ENCODE measurements at regions not wholly inside any gene's neighbourhood (a gene's known extent, or its start where the extent isn't known, plus 50 kb on each side); places are given as distances from the start of the nearest gene placed in this dataset.

- intact Hi-C loops (cut with micrococcal nuclease): no loop called here
- Histone ChIP-seq H3K36me3 (replicated peaks in 1 of 2; ENCODE audit: control insufficient read depth in 1 of 2, insufficient read depth in 2 of 2, low read length in 2 of 2) (no peaks in the 10 kb centered on the region), H3K4me1 (ENCODE audit: control insufficient read depth in 1 of 2, insufficient read depth in 2 of 2, low read length in 2 of 2) (no peaks in the 10 kb centered on the region), H4K20me1 (ENCODE audit: insufficient read depth, low read length) (no peaks in the 10 kb centered on the region), H3K79me2 (ENCODE audit: insufficient read depth, low read length) (no peaks in the 10 kb centered on the region), H3K4me2 (replicated peaks; ENCODE audit: extremely low read depth, low read length, poor library complexity, severe bottlenecking) (no peak overlapping the region), H3K9ac (ENCODE audit: insufficient read depth, low read length, poor library complexity, severe bottlenecking) (no peak overlapping the region), H3K9me3 (replicated peaks in 1 of 2; ENCODE audit: control insufficient read depth in 1 of 2, insufficient read depth in 1 of 2, low read length in 2 of 2) (peaks cover 6 to 24% of the 10 kb centered on the region in 2 donors), H3K27ac (ENCODE audit: low read depth in 1 of 2, low read length in 2 of 2) (no peak overlapping the region), H3K27me3 (ENCODE audit: control insufficient read depth in 2 of 2, insufficient read depth in 2 of 2, low read length in 2 of 2) (no peaks in the 10 kb centered on the region), H3K4me3 (replicated peaks in 1 of 3; ENCODE audit: low read depth in 2 of 3, low read length in 3 of 3) (no peak overlapping the region), H2AFZ (ENCODE audit: insufficient read depth, low read depth, low read length, poor library complexity, severe bottlenecking) (no peak overlapping the region)
- Mint-ChIP-seq H3K27me3 (ENCODE audit: low read depth in 3 of 3) (no peaks in the 10 kb centered on the region), H3K27ac (no peak overlapping the region), H3K4me1 (no peaks in the 10 kb centered on the region), H3K4me3 (no peak overlapping the region), H3K9me3 (peaks cover 2 to 32% (median 6%) of the 10 kb centered on the region in 7 donors), H3K36me3 (no peaks in the 10 kb centered on the region)
- DNase-seq: no peak
- TF ChIP-seq, protein P1, sequence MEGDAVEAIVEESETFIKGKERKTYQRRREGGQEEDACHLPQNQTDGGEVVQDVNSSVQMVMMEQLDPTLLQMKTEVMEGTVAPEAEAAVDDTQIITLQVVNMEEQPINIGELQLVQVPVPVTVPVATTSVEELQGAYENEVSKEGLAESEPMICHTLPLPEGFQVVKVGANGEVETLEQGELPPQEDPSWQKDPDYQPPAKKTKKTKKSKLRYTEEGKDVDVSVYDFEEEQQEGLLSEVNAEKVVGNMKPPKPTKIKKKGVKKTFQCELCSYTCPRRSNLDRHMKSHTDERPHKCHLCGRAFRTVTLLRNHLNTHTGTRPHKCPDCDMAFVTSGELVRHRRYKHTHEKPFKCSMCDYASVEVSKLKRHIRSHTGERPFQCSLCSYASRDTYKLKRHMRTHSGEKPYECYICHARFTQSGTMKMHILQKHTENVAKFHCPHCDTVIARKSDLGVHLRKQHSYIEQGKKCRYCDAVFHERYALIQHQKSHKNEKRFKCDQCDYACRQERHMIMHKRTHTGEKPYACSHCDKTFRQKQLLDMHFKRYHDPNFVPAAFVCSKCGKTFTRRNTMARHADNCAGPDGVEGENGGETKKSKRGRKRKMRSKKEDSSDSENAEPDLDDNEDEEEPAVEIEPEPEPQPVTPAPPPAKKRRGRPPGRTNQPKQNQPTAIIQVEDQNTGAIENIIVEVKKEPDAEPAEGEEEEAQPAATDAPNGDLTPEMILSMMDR (IDR thresholded peaks at IDR 0.05): no peak
- WGBS (ENCODE audit: insufficient coverage): 60% methylated on average over 1 of the region's 3 CpGs
Observed at GRCh38 chr1:242761556-242761955, 237.1 kb upstream of the PLD5 start.

DNA sequence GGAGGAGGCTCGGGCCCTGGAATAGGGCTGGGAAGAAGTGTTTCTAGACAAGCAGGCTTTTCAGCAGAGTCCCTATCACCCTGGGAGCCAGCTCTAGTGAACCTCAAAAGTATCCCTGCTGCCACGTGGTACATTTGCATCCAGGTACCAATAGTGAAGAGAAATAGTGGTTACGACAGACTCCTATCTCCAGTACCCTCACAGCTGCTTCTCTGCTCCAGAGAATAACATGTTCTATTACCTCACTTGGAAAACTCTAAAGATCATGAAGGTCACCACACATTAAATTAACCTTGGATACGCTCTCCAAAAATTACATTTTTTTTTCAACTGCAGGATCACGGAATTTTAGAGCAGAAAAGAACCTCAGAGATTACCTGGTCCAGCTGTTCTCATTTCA, 230.4 kb upstream of the PLD5 start:
- DNase-seq: no peak
- 77% methylated on average over 5 of the region's 5 CpGs for WGBS (ENCODE audit: insufficient coverage)
- H3K4me3 Mint-ChIP-seq: no peak overlapping the region
- TF ChIP-seq, protein P1 (IDR thresholded peaks at IDR 0.05): no peak
- H3K4me3 ChIP-seq (replicated peaks in 1 of 3; ENCODE audit: low read depth in 2 of 3, low read length in 3 of 3): no peak overlapping the region
- H3K9ac ChIP-seq (ENCODE audit: insufficient read depth, low read length, poor library complexity, severe bottlenecking): no peak overlapping the region
- no peaks in the 10 kb centered on the region for H4K20me1 ChIP-seq (ENCODE audit: insufficient read depth, low read length)
- H3K9me3 ChIP-seq (replicated peaks in 1 of 2; ENCODE audit: control insufficient read depth in 1 of 2, insufficient read depth in 1 of 2, low read length in 2 of 2): peaks cover 7 to 16% of the 10 kb centered on the region in 2 donors
- H3K27me3 ChIP-seq (ENCODE audit: control insufficient read depth in 2 of 2, insufficient read depth in 2 of 2, low read length in 2 of 2): no peaks in the 10 kb centered on the region
- H3K27me3 Mint-ChIP-seq (ENCODE audit: low read depth in 3 of 3): peaks cover 0 to 1% (median 0%) of the 10 kb centered on the region in 3 donors
- peaks cover 3 to 18% (median 7%) of the 10 kb centered on the region in 7 donors for H3K9me3 Mint-ChIP-seq
- H2AFZ ChIP-seq (ENCODE audit: insufficient read depth, low read depth, low read length, poor library complexity, severe bottlenecking): no peak overlapping the region
- intact Hi-C loops (cut with micrococcal nuclease): no loop called here
- no peak overlapping the region for H3K27ac ChIP-seq (ENCODE audit: low read depth in 1 of 2, low read length in 2 of 2)
- no peaks in the 10 kb centered on the region for H3K36me3 Mint-ChIP-seq
- no peaks in the 10 kb centered on the region for H3K4me1 Mint-ChIP-seq
- no peak overlapping the region for H3K27ac Mint-ChIP-seq
- H3K79me2 ChIP-seq (ENCODE audit: insufficient read depth, low read length): no peaks in the 10 kb centered on the region
- H3K36me3 ChIP-seq (replicated peaks in 1 of 2; ENCODE audit: control insufficient read depth in 1 of 2, insufficient read depth in 2 of 2, low read length in 2 of 2): no peaks in the 10 kb centered on the region
- no peaks in the 10 kb centered on the region for H3K4me1 ChIP-seq (ENCODE audit: control insufficient read depth in 1 of 2, insufficient read depth in 2 of 2, low read length in 2 of 2)
- no peak overlapping the region for H3K4me2 ChIP-seq (replicated peaks; ENCODE audit: extremely low read depth, low read length, poor library complexity, severe bottlenecking)

Measured in CD14-positive monocyte (primary cell).